ENCODE measurements at regions not wholly inside any gene's neighbourhood (a gene's known extent, or its start where the extent isn't known, plus 50 kb on each side); places are given as distances from the start of the nearest gene placed in this dataset.

GRCh38 chr18:55795101-55795669 lies 207.2 kb upstream of the TCF4 start:
- Mint-ChIP-seq H3K27ac (no peak overlapping the region), H3K36me3 (no peaks in the 10 kb centered on the region), H3K4me1 (no peaks in the 10 kb centered on the region), H3K9me3 (peaks cover 0 to 2% of the 10 kb centered on the region in 2 donors), H3K27me3 (ENCODE audit: low read depth in 2 of 2) (no peaks in the 10 kb centered on the region), H3K4me3 (no peak overlapping the region)
- H3K36me3 ChIP-seq (ENCODE audit: control insufficient read depth, insufficient read depth, low read length) = no peaks in the 10 kb centered on the region
- ATAC-seq (no peak), DNase-seq (no peak)
- TF ChIP-seq CTCF (IDR thresholded peaks at IDR 0.05) = no peak
- H3K27me3 ChIP-seq (ENCODE audit: control insufficient read depth, insufficient read depth, low read length) = no peaks in the 10 kb centered on the region
- WGBS (ENCODE audit: insufficient coverage) = 38% methylated on average over 1 of the region's 2 CpGs
- H3K4me3 ChIP-seq (ENCODE audit: low read length) = no peak overlapping the region
- H3K4me1 ChIP-seq (ENCODE audit: control insufficient read depth, insufficient read depth, low read length) = no peaks in the 10 kb centered on the region
- H3K9me3 ChIP-seq (ENCODE audit: control insufficient read depth, insufficient read depth, low read length) = no peaks in the 10 kb centered on the region
- intact Hi-C loops (cut with micrococcal nuclease) = no loop called here
- no peak overlapping the region for H3K27ac ChIP-seq (ENCODE audit: low read length)

- H3K27me3 ChIP-seq (ENCODE audit: control insufficient read depth, insufficient read depth, low read length) = no peaks in the 10 kb centered on the region
- intact Hi-C loops (cut with micrococcal nuclease) = no loop called here
- no peak overlapping the region for H3K27ac ChIP-seq (ENCODE audit: low read length)
- H3K27ac Mint-ChIP-seq = no peak overlapping the region
- H3K9me3 ChIP-seq (ENCODE audit: control insufficient read depth, insufficient read depth, low read length) = no peaks in the 10 kb centered on the region
- H3K4me1 ChIP-seq (ENCODE audit: control insufficient read depth, insufficient read depth, low read length) = no peaks in the 10 kb centered on the region
- 72% methylated on average over 6 of the region's 8 CpGs for WGBS (ENCODE audit: insufficient coverage)
- H3K36me3 Mint-ChIP-seq = no peaks in the 10 kb centered on the region
- TF ChIP-seq CTCF (IDR thresholded peaks at IDR 0.05) = no peak
- ATAC-seq = no peak
- no peak overlapping the region for H3K4me3 ChIP-seq (ENCODE audit: low read length)
- H3K4me1 Mint-ChIP-seq = no peaks in the 10 kb centered on the region
- DNase-seq = no peak
- no peaks in the 10 kb centered on the region for H3K27me3 Mint-ChIP-seq (ENCODE audit: low read depth in 2 of 2)
- no peaks in the 10 kb centered on the region for H3K36me3 ChIP-seq (ENCODE audit: control insufficient read depth, insufficient read depth, low read length)
- peaks cover 0 to 2% of the 10 kb centered on the region in 2 donors for H3K9me3 Mint-ChIP-seq
- no peak overlapping the region for H3K4me3 Mint-ChIP-seq
Observed at GRCh38 chr18:55794288-55795052, 206.5 kb upstream of the TCF4 start.

GRCh38 chr18:55790296-55790695 lies 202.3 kb upstream of the TCF4 start:
- Histone ChIP-seq H3K4me1 (ENCODE audit: control insufficient read depth, insufficient read depth, low read length) (no peaks in the 10 kb centered on the region), H3K27me3 (ENCODE audit: control insufficient read depth, insufficient read depth, low read length) (no peaks in the 10 kb centered on the region), H3K27ac (ENCODE audit: low read length) (no peak overlapping the region), H3K36me3 (ENCODE audit: control insufficient read depth, insufficient read depth, low read length) (no peaks in the 10 kb centered on the region), H3K4me3 (ENCODE audit: low read length) (no peak overlapping the region), H3K9me3 (ENCODE audit: control insufficient read depth, insufficient read depth, low read length) (no peaks in the 10 kb centered on the region)
- no peak overlapping the region for H3K4me3 Mint-ChIP-seq
- peaks cover 0 to 4% of the 10 kb centered on the region in 2 donors for H3K9me3 Mint-ChIP-seq
- H3K4me1 Mint-ChIP-seq = peaks cover 6 to 10% of the 10 kb centered on the region in 2 donors
- no peaks in the 10 kb centered on the region for H3K27me3 Mint-ChIP-seq (ENCODE audit: low read depth in 2 of 2)
- TF ChIP-seq CTCF (IDR thresholded peaks at IDR 0.05) = no peak
- H3K36me3 Mint-ChIP-seq = no peaks in the 10 kb centered on the region
- DNase-seq (no peak), ATAC-seq (no peak)
- no peak overlapping the region for H3K27ac Mint-ChIP-seq
- intact Hi-C loops (cut with micrococcal nuclease) = no loop called here
